Sigmoid colon (tissue), 3 donors: ENCODE measurements at regions not wholly inside any gene's neighbourhood (a gene's known extent, or its start where the extent isn't known, plus 50 kb on each side); places are given as distances from the start of the nearest gene placed in this dataset.
"Not testable (repeated sequence)": the region's sequence is repeated elsewhere in the genome, so short reads cannot be mapped to it uniquely, and the experiment has no call there.

ENCODE experiments used
- CTCF ChIP-seq, 4 experiments: fragments of 450-650 bp in 3 of 4; fragments of 200-600 bp in 1 of 4; IDR thresholded peaks; one replicate each; pipeline ENCODE4 v1.5.1; 2016 to 2019; ENCODE audit warnings: antibody characterized with exemption in 4 of 4, mild to moderate bottlenecking in 3 of 4, moderate library complexity in 2 of 4
- POLR2A ChIP-seq, 2 donors: fragments of 450-650 bp; IDR thresholded peaks; one replicate each; pipeline ENCODE4 v1.6.1; 2016; ENCODE audit warnings: antibody characterized with exemption in 2 of 2, mild to moderate bottlenecking in 2 of 2, moderate library complexity in 2 of 2

- not testable (repeated sequence) for TF ChIP-seq CTCF, POLR2A (IDR thresholded peaks at IDR 0.05)
These were observed 72.1 kb upstream of the GMNC start for GRCh38 chr3:190934616-190935015.
